ENCODE measurements at regions not wholly inside any gene's neighbourhood (a gene's known extent, or its start where the extent isn't known, plus 50 kb on each side); places are given as distances from the start of the nearest gene placed in this dataset.

GRCh38 chr6:132209351-132209750 is 191.9 kb downstream of the MOXD1 start:
- TF ChIP-seq CTCF (IDR thresholded peaks at IDR 0.05; ENCODE audit: borderline replicate concordance, extremely low read depth, insufficient read depth), result no peak
- intact Hi-C loops (cut with DNase I), result no loop called here
- Histone ChIP-seq H3K9ac (ENCODE audit: low read length in 3 of 3) (no peak overlapping the region), H3K4me1 (ENCODE audit: control insufficient read depth in 2 of 3, insufficient read depth in 2 of 3, low read depth in 1 of 3, low read length in 3 of 3) (no peaks in the 10 kb centered on the region), H3K4me3 (ENCODE audit: low read length in 3 of 3) (no peak overlapping the region), H3K36me3 (ENCODE audit: control insufficient read depth in 2 of 3, insufficient read depth in 3 of 3, low read length in 3 of 3) (no peaks in the 10 kb centered on the region), H3K27ac (ENCODE audit: low read depth in 2 of 2, low read length in 2 of 2) (no peak overlapping the region), H3K27me3 (ENCODE audit: control insufficient read depth, insufficient read depth, low read length) (no peaks in the 10 kb centered on the region), H3K9me3 (ENCODE audit: control insufficient read depth in 2 of 3, insufficient read depth in 1 of 3, low read length in 3 of 3) (no peaks in the 10 kb centered on the region)
- no peak for DNase-seq
- no peak for FAIRE-seq

DNA sequence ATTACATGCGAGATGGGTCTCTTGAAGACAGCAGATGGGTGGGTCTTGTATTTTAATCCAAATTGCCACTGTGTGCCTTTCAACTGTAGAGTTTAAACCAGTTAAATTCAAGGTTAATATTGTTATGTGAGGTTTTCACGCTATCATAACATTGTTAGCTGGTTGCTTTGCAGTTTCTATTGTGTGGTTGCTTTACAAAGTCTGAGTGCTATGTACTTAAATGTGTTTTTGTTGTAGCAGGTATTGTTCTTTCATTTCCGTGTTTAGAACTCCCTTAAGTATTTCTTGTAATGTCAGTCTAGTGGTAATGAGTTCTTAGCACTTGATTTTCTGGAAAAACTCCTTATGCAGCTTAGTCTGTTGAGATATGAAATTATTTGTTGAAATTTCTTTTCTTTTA is 193.3 kb downstream of the MOXD1 start:
- DNase-seq, result no peak
- H3K9me3 ChIP-seq (ENCODE audit: control insufficient read depth in 2 of 3, insufficient read depth in 1 of 3, low read length in 3 of 3), result no peaks in the 10 kb centered on the region
- FAIRE-seq, result no peak
- no peaks in the 10 kb centered on the region for H3K36me3 ChIP-seq (ENCODE audit: control insufficient read depth in 2 of 3, insufficient read depth in 3 of 3, low read length in 3 of 3)
- no peaks in the 10 kb centered on the region for H3K27me3 ChIP-seq (ENCODE audit: control insufficient read depth, insufficient read depth, low read length)
- H3K4me1 ChIP-seq (ENCODE audit: control insufficient read depth in 2 of 3, insufficient read depth in 2 of 3, low read depth in 1 of 3, low read length in 3 of 3), result no peaks in the 10 kb centered on the region
- intact Hi-C loops (cut with DNase I), result no loop called here
- H3K4me3 ChIP-seq (ENCODE audit: low read length in 3 of 3), result no peak overlapping the region
- TF ChIP-seq CTCF (IDR thresholded peaks at IDR 0.05; ENCODE audit: borderline replicate concordance, extremely low read depth, insufficient read depth), result no peak
- no peak overlapping the region for H3K9ac ChIP-seq (ENCODE audit: low read length in 3 of 3)
- H3K27ac ChIP-seq (ENCODE audit: low read depth in 2 of 2, low read length in 2 of 2), result no peak overlapping the region

DNA sequence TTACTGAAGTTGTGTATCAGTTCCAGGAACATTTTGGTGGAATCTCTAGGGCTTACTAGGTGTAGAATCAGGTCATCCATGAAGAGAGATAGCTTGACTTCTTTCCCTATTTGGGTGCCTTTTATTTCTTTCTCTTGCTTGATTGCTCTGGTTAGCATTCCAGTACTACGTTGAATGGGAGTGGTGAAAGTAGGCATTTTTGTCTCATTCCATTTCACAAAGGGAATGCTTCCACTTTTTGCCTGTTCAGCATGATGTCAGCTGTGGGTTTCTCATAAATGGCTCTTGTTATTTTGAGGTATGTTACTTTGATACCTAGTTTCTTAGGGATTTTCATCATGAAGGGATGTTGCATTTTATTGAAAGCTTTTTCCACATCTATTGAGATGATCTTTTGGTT is 195.3 kb downstream of the MOXD1 start:
- FAIRE-seq, result no peak
- H3K27me3 ChIP-seq (ENCODE audit: control insufficient read depth, insufficient read depth, low read length), result no peaks in the 10 kb centered on the region
- intact Hi-C loops (cut with DNase I), result no loop called here

More for the DNA sequence above, 195.3 kb downstream of the MOXD1 start:
- H3K9me3 ChIP-seq (ENCODE audit: control insufficient read depth in 2 of 3, insufficient read depth in 1 of 3, low read length in 3 of 3), result no peaks in the 10 kb centered on the region
- TF ChIP-seq CTCF (IDR thresholded peaks at IDR 0.05; ENCODE audit: borderline replicate concordance, extremely low read depth, insufficient read depth), result no peak
- no peak overlapping the region for H3K27ac ChIP-seq (ENCODE audit: low read depth in 2 of 2, low read length in 2 of 2)
- no peak overlapping the region for H3K4me3 ChIP-seq (ENCODE audit: low read length in 3 of 3)
- no peak for DNase-seq
- H3K36me3 ChIP-seq (ENCODE audit: control insufficient read depth in 2 of 3, insufficient read depth in 3 of 3, low read length in 3 of 3), result no peaks in the 10 kb centered on the region
- no peak overlapping the region for H3K9ac ChIP-seq (ENCODE audit: low read length in 3 of 3)
- H3K4me1 ChIP-seq (ENCODE audit: control insufficient read depth in 2 of 3, insufficient read depth in 2 of 3, low read depth in 1 of 3, low read length in 3 of 3), result no peaks in the 10 kb centered on the region

All from kidney (tissue), 13 donors.